Mesenteric fat pad (tissue), 1 donor: ENCODE measurements at regions not wholly inside any gene's neighbourhood (a gene's known extent, or its start where the extent isn't known, plus 50 kb on each side); places are given as distances from the start of the nearest gene placed in this dataset.
"Not testable (repeated sequence)": the region's sequence is repeated elsewhere in the genome, so short reads cannot be mapped to it uniquely, and the experiment has no call there.

Experiments
- DNase-seq: peaks from one replicate; pipeline ENCODE4 v3.0.0-alpha.2; 2020; ENCODE audit warnings: low spot score
- donor health status: DM: yes; HTN: yes; CAD: no.

- DNase-seq = no peak
Observed at GRCh38 chr9:75197561-75197960, 109.2 kb downstream of the OSTF1 start.

- no peak for DNase-seq
Observed at GRCh38 chr9:75198436-75198835, 110.1 kb downstream of the OSTF1 start.

GRCh38 chr9:75200892-75201470, 112.7 kb downstream of the OSTF1 start:
- DNase-seq = no peak

- no peak for DNase-seq
Observed at GRCh38 chr9:75201480-75202209, 113.3 kb downstream of the OSTF1 start.

GRCh38 chr9:75207997-75208396, 119.7 kb downstream of the OSTF1 start:
- not testable (repeated sequence) for DNase-seq

- DNase-seq = no peak
Observed at GRCh38 chr9:75210215-75210614, 121.9 kb downstream of the OSTF1 start.

GRCh38 chr9:75213765-75214164, 125.5 kb downstream of the OSTF1 start:
- no peak for DNase-seq

GRCh38 chr9:75226403-75227139, 138.3 kb downstream of the OSTF1 start:
- no peak for DNase-seq

- DNase-seq = no peak
Observed at GRCh38 chr9:75228893-75229292, 140.6 kb downstream of the OSTF1 start.

GRCh38 chr9:75229605-75230332, 141.5 kb downstream of the OSTF1 start:
- DNase-seq = no peak

GRCh38 chr9:75230469-75230868, 142.2 kb downstream of the OSTF1 start:
- no peak for DNase-seq

GRCh38 chr9:75231167-75231566, 142.9 kb downstream of the OSTF1 start:
- DNase-seq = no peak

GRCh38 chr9:75233011-75233410, 144.7 kb downstream of the OSTF1 start:
- no peak for DNase-seq

- DNase-seq = no peak
Observed at GRCh38 chr9:75235632-75236031, 147.3 kb downstream of the OSTF1 start.

GRCh38 chr9:75238311-75238976, 150.1 kb downstream of the OSTF1 start:
- DNase-seq = no peak

GRCh38 chr9:75239176-75239575, 150.9 kb downstream of the OSTF1 start:
- DNase-seq = no peak

- DNase-seq = no peak
Observed at GRCh38 chr9:75242426-75242825, 154.1 kb downstream of the OSTF1 start.

GRCh38 chr9:75246949-75247348, 158.6 kb downstream of the OSTF1 start:
- DNase-seq = no peak

GRCh38 chr9:75265525-75265972, 177.2 kb downstream of the OSTF1 start:
- DNase-seq = no peak

- no peak for DNase-seq
Observed at GRCh38 chr9:75269197-75269596, 180.9 kb downstream of the OSTF1 start.

- not testable (repeated sequence) for DNase-seq
Observed at GRCh38 chr9:75273055-75273454, 184.7 kb downstream of the OSTF1 start.
